GM13976 (cell line): ENCODE measurements at regions not wholly inside any gene's neighbourhood (a gene's known extent, or its start where the extent isn't known, plus 50 kb on each side); places are given as distances from the start of the nearest gene placed in this dataset.

ENCODE experiments used
- DNase-seq: peaks from one replicate; pipeline ENCODE4 v3.0.0; 2012; ENCODE audit warnings: low spot score
- CTCF ChIP-seq: IDR thresholded peaks from 2 replicates; pipeline ENCODE4 v1.5.1; 2012; ENCODE audit warnings: borderline replicate concordance, mild to moderate bottlenecking; ENCODE audit not compliant: insufficient read depth; ENCODE audit errors: extremely low read depth, missing control alignments, control extremely low read depth
- in situ Hi-C: fragments of 300-500 bp; cut with MboI; formaldehyde crosslinking; loops from one replicate; pipeline ENCODE4 v1.12.0; 2022; ENCODE audit warnings: low sequenced_read_pairs, mixed read lengths, inconsistent platforms; ENCODE audit not compliant: unreplicated experiment

DNA sequence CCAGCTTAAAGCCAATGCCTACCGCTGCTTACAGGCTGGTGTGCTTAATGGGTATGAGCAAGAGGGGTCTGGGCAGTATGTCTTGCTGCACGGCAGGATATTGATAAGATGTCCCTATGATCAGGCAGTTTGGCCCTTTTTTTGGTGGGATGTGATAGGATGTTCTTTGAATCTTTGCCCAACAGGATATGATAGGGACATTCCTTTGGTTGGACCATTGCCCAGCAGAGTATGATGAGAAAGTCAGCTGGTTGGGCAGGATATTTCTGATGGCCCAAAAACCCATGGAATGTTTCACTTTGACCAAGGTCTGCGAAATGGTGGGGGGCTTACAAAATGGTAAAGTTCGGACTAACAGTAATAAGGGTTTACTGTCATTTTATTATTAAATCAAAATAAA is 1060.6 kb downstream of the STIM2 start:
- TF ChIP-seq CTCF, result no peak
- in situ Hi-C loops, result no loop called here
- no peak for DNase-seq

DNA sequence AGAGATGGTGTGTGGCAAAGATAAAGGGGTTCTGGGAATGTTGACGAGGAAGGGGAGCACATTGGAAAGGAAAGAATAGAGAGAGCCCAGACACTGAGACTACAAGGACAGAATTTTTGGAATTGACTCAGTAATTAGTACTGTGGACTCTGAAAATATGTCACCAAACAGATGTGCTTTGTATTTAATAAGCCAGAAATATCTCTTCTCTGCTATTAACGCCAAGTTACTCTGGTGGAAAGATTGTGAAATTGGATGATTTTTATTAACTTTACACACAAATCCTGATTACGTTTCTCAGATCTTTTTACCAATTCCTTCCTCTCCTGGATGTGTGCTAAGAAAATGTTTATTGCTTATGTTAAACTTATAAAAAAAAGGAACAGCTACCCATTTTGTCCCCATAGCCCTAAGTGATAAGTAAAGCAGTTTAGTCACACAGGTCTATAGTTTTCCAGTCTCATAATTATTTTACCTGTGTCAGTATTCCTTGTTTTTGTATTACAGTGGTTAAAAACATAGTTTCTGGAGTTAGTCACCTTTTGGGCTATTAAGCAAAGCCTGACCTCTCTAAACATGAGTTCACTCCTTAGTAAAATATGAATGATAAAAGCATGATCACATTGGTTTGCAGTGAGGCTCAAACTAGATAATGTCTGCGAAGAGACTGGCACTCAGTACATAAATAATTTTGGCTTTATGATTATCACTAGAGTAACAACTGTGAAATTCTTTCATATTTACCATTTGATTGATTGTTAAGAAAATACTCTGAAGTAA is 1068.3 kb downstream of the STIM2 start:
- TF ChIP-seq CTCF, result no peak
- in situ Hi-C loops, result no loop called here
- DNase-seq, result no peak

DNA sequence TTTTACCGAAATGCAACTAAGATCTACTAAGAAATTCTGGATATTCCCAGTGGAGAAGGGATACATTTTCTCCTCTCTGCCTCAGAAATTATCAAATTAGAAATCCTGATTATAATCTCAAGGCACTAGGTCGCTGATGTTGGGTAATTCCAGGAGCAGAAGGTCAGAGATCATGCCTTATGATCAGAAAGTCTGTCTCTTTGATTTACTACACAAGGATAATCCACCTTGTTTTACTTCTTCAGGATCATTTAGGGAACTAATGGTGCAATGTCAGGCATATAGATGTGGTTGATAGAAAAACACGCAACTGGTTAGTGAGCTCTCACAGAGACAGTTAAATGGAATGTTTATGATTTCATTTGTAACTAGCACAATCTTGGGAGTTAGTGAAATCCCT is 1069.7 kb downstream of the STIM2 start:
- in situ Hi-C loops, result no loop called here
- TF ChIP-seq CTCF, result no peak

DNA sequence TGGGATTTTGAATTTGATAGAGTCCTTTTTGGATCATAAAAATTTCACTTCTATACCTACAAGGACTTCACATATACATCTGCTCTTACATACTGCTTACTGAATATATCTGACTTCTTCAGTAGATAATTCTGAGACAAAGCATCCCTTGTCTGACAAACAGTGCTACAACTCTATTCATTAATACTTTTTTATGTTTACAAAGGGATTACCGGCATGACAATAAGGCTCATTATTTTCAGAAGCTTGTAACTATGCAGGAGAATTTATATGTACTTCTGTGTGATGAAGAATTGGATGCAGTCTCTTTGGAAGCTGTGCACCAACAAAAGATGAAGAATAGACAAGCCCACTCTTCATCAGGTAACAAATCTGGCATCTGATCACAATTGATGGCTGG is 1070.3 kb downstream of the STIM2 start:
- DNase-seq, result no peak
- no peak for TF ChIP-seq CTCF
- in situ Hi-C loops, result no loop called here

More for the DNA sequence above, 1069.7 kb downstream of the STIM2 start:
- DNase-seq, result no peak

- in situ Hi-C loops, result no loop called here
- TF ChIP-seq CTCF, result no peak
- no peak for DNase-seq
Observed at GRCh38 chr4:27931584-27931983, 1070.9 kb downstream of the STIM2 start.

DNA sequence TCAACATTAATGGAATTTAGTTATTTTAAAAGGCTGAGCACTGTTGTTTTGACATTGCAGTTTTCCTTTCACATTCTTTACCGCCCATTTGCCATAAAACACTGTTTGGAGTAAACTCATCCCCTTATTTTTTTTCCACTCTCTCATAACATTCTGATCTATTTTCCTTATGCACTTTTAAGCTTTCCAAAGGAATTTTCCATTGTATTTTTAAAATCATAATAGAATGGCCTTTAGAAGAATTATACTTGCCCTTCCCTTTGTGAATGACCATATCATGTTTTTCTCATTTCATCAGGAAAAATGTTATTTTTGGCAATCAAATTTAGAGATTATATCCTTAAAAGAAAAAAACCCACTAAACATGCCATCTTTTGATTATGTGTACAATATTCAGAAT is 1074.2 kb downstream of the STIM2 start:
- DNase-seq, result no peak
- no peak for TF ChIP-seq CTCF
- in situ Hi-C loops, result no loop called here
